H54 (cell line): ENCODE measurements at regions not wholly inside any gene's neighbourhood (a gene's known extent, or its start where the extent isn't known, plus 50 kb on each side); places are given as distances from the start of the nearest gene placed in this dataset.
"Not testable (repeated sequence)": the region's sequence is repeated elsewhere in the genome, so short reads cannot be mapped to it uniquely, and the experiment has no call there.

ENCODE experiments used
- DNase-seq: peaks from one replicate; pipeline ENCODE4 v3.0.0; 2011; ENCODE audit warnings: low spot score, mixed read lengths; ENCODE audit not compliant: insufficient read length
- FAIRE-seq: peaks from 3 replicates; lab custom pipeline; 2011; peaks lifted over from hg19 to GRCh38; lab: Jason Lieb, UNC
- POLR2A ChIP-seq: IDR thresholded peaks from 2 replicates; pipeline ENCODE4 v1.6.1; 2011; ENCODE audit warnings: low read depth, mild to moderate bottlenecking, low read length

- FAIRE-seq = peak; percentile 85
- no peak for TF ChIP-seq POLR2A
- no peak for DNase-seq
Observed at GRCh38 chr7:113636727-113637421, 281.9 kb downstream of the PPP1R3A start.

DNA sequence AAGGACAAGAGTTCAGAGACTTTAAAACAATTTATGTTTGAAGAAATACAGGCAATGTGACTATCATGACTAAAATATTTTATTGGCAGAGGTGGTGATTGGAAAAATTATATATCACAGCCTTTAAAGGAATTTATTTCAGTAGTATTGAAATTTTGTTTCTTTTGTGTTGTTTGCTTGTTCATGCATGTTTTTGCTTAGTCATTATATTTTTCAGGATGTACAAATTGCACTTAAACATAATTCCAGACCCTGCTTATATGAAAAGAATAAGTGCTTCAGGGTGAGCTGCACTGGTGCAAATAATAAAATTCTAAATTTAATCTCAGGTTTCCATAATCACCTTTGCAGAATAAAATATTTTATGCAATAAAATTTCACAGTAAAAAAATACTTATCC lies 283.3 kb downstream of the PPP1R3A start:
- DNase-seq (no peak), FAIRE-seq (no peak)
- no peak for TF ChIP-seq POLR2A

- TF ChIP-seq POLR2A = no peak
- DNase-seq = no peak
- no peak for FAIRE-seq
Observed at GRCh38 chr7:113633073-113633472, 285.7 kb downstream of the PPP1R3A start.

GRCh38 chr7:113628948-113629847 lies 289.6 kb downstream of the PPP1R3A start:
- DNase-seq = peak; percentile 7

DNA sequence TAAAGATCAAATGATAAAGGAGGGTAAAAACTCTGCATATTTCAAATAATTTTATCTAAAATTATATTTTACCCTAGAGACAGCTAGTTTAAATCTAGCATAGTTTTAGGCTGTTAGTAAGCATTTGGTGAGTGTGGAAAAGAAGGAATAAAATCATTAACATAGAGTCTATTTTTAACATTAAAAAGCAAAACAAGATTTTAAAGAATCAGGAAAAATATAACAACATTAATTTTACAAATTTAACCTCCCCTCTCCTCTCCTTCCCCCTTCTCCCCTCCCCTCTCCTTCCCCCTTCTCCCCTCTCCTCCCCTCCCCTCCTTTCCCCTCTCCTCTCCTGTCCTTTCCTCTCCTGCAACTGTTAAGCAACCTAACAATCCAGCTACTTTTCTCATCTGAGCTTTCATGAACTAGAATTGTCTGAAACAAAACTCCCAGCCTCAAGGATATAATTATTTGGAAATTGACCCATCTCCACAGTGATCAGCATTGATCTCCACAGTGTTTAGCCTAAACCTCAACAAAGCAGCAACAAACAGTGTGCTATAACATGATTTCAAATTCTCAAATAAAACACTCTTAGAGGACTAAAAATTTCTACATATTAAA lies 293.2 kb downstream of the PPP1R3A start:
- no peak for TF ChIP-seq POLR2A
- FAIRE-seq = no peak
- DNase-seq = no peak

More at GRCh38 chr7:113628948-113629847, 289.6 kb downstream of the PPP1R3A start:
- TF ChIP-seq POLR2A = no peak
- peak; percentile 95 for FAIRE-seq

DNA sequence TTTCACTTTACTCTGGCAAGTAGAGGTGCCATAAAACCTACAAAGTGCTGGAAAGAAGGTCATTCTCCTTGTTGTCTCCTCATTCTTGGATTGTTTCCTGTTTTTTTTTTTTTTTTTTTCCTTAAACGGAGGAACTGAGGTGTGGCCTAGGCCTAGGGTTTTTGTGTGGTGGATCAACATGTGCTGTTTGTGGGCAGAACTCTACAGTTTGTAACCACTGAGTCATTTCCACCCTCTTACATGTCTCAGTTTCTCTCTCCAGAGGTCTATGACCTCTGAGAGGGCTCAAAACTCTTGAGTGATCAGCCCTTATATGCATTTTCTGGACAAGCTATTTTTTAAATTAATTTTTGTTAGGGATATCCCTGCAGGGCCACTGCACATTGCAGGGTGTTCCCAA lies 296.0 kb downstream of the PPP1R3A start:
- no peak for DNase-seq
- TF ChIP-seq POLR2A = no peak
- FAIRE-seq = no peak

GRCh38 chr7:113610572-113610971 lies 308.2 kb downstream of the PPP1R3A start:
- DNase-seq (no peak), FAIRE-seq (no peak)
- no peak for TF ChIP-seq POLR2A

DNA sequence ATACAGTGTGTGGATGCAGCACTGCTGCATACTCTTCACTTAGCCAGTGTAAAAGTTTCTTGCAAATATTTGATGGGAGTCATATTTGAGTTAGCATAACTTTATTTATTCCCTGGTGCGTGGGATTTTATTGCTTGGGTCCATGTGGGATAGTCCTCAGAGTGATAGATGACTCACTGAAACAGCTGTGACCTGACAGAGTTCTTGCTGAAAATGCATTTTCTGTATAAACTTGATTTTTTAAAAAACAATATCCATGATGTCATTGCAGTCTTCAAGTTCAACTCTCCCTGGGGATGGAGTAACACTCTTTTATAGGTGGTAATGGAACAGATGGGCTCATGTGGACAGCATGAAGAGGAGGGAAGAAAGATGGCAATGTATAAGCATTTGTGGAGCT lies 310.0 kb downstream of the PPP1R3A start:
- no peak for FAIRE-seq
- TF ChIP-seq POLR2A = no peak

GRCh38 chr7:113606325-113606724 lies 312.5 kb downstream of the PPP1R3A start:
- no peak for FAIRE-seq
- no peak for TF ChIP-seq POLR2A
- no peak for DNase-seq

More for the DNA sequence above, 310.0 kb downstream of the PPP1R3A start:
- no peak for DNase-seq

GRCh38 chr7:113600428-113600827 lies 318.4 kb downstream of the PPP1R3A start:
- DNase-seq, FAIRE-seq: not testable (repeated sequence)

DNA sequence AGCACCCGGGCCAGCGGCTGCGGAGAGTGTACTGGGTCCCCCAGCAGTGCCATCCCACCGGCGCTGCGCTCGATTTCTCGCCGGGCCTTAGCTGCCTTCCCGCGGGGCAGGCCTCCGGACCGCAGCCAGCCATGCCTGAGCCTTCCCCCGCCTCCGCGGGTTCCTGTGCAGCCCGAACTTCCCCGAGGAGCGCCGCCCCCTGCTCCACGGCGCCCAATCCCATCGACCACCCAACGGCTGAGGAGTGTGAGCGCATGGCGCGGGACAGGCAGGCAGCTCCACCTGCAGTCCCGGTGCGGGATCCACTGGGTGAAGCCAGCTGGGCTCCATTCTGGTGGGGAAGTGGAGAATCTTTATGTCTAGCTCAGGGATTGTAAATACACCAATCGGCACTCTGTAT lies 325.4 kb downstream of the PPP1R3A start:
- not testable (repeated sequence) for DNase-seq, FAIRE-seq

GRCh38 chr7:113592924-113593323 lies 325.9 kb downstream of the PPP1R3A start:
- DNase-seq, FAIRE-seq: not testable (repeated sequence)

- TF ChIP-seq POLR2A = no peak
Observed at GRCh38 chr7:113582471-113582870, 336.3 kb downstream of the PPP1R3A start.

DNA sequence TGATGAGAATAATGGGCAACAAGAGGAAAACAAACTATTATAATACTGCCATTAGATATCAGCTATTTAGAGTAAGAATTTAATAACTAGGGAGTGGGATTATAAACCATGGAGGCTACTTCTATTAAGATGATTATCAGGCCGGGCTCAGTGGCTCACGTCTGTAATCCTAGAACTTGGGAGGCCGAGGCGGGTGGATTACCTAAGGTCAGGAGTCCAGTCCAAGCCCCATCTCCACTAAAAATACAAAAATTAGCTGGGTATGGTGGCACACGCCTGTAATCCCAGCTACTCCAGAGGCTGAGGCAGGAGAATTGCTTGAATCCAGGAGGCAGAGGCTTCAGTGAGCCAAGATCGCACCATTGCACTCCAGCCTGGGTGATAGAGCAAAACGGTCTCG lies 355.6 kb downstream of the PPP1R3A start:
- not testable (repeated sequence) for FAIRE-seq, DNase-seq

More at GRCh38 chr7:113582471-113582870, 336.3 kb downstream of the PPP1R3A start:
- FAIRE-seq = no peak
- DNase-seq = peak; percentile 15
